Liver (tissue), 8 donors: ENCODE measurements at regions not wholly inside any gene's neighbourhood (a gene's known extent, or its start where the extent isn't known, plus 50 kb on each side); places are given as distances from the start of the nearest gene placed in this dataset.

ENCODE experiments used
- DNase-seq: peaks from one replicate; pipeline ENCODE4 v3.0.0-alpha.2; 2017; ENCODE audit warnings: low spot score
- H3K27ac ChIP-seq, 2 donors: one replicate each; pipeline ENCODE4 v1.7.0; 2013; ENCODE audit warnings: inconsistent platforms in 2 of 2, low read length in 2 of 2, control low read depth in 1 of 2, low read depth in 1 of 2, mild to moderate bottlenecking in 1 of 2
- H3K27me3 ChIP-seq, 4 donors: one replicate each; pipeline versions ENCODE4 v1.6.1 to v1.7.0; 2013; ENCODE audit warnings: low read length in 3 of 4, inconsistent platforms in 1 of 4, mild to moderate bottlenecking in 1 of 4, moderate library complexity in 1 of 4; ENCODE audit not compliant: control insufficient read depth in 4 of 4, insufficient read depth in 4 of 4
- H3K36me3 ChIP-seq, 4 donors: one replicate each; pipeline versions ENCODE4 v1.6.1 to v1.7.0; 2013; ENCODE audit warnings: low read length in 3 of 4, mild to moderate bottlenecking in 3 of 4, low read depth in 1 of 4, moderate library complexity in 1 of 4; ENCODE audit not compliant: control insufficient read depth in 4 of 4, insufficient read depth in 3 of 4
- H3K4me1 ChIP-seq, 4 donors: one replicate each; pipeline versions ENCODE4 v1.6.1 to v1.7.0; 2013; ENCODE audit warnings: low read length in 3 of 4, mild to moderate bottlenecking in 3 of 4, moderate library complexity in 1 of 4; ENCODE audit not compliant: control insufficient read depth in 4 of 4, insufficient read depth in 4 of 4
- H3K4me3 ChIP-seq, 3 donors: one replicate each; pipeline versions ENCODE4 v1.6.1 to v1.7.0; 2013; ENCODE audit warnings: low read length in 3 of 3, control low read depth in 1 of 3, low read depth in 1 of 3, mild to moderate bottlenecking in 1 of 3
- H3K9ac ChIP-seq, 2 donors: one replicate each; pipeline ENCODE4 v1.7.0; 2013; ENCODE audit warnings: low read length in 2 of 2, mild to moderate bottlenecking in 2 of 2, moderate library complexity in 2 of 2, control low read depth in 1 of 2, low read depth in 1 of 2
- H3K9me3 ChIP-seq, 4 donors: one replicate each; pipeline versions ENCODE4 v1.6.1 to v1.7.0; 2013; ENCODE audit warnings: low read length in 3 of 4; ENCODE audit not compliant: control insufficient read depth in 4 of 4
- CTCF ChIP-seq: fragments of 150-350 bp; IDR thresholded peaks from 2 replicates; pipeline ENCODE4 v1.5.1; 2017; ENCODE audit warnings: improper control_type of control experiment, low read depth, low read length; ENCODE audit not compliant: missing input control
- EGR1 ChIP-seq, 2 donors: IDR thresholded peaks; 2 replicates each; pipeline ENCODE4 v1.6.1; 2016 to 2018; ENCODE audit warnings: antibody characterized with exemption in 2 of 2, low read depth in 2 of 2
- FOXA1 ChIP-seq: IDR thresholded peaks from 2 replicates; pipeline ENCODE4 v1.6.1; 2016; ENCODE audit warnings: antibody characterized with exemption
- FOXA2 ChIP-seq: IDR thresholded peaks from 2 replicates; pipeline ENCODE4 v1.6.1; 2016; ENCODE audit warnings: antibody characterized with exemption
- GABPA ChIP-seq, 2 donors: IDR thresholded peaks in 1 of 2; conservative IDR thresholded peaks in 1 of 2; 2 replicates each; pipeline ENCODE4 v1.6.1; 2016; ENCODE audit warnings: antibody characterized with exemption in 2 of 2, mild to moderate bottlenecking in 1 of 2, moderate library complexity in 1 of 2
- HNF4A ChIP-seq, 2 donors: conservative IDR thresholded peaks; 2 replicates each; pipeline ENCODE4 v1.6.1; 2016; ENCODE audit warnings: antibody characterized with exemption in 2 of 2, mild to moderate bottlenecking in 2 of 2
- HNF4G ChIP-seq: IDR thresholded peaks from 2 replicates; pipeline ENCODE4 v1.6.1; 2016; ENCODE audit warnings: antibody characterized with exemption
- MAX ChIP-seq: IDR thresholded peaks from 2 replicates; pipeline ENCODE4 v1.6.1; 2016; ENCODE audit warnings: antibody characterized with exemption
- NR2F2 ChIP-seq: IDR thresholded peaks from 2 replicates; pipeline ENCODE4 v1.6.1; 2016; ENCODE audit warnings: antibody characterized with exemption
- RAD21 ChIP-seq, 2 donors: IDR thresholded peaks; 2 replicates each; pipeline ENCODE4 v1.6.1; 2016; ENCODE audit warnings: antibody characterized with exemption in 2 of 2, mild to moderate bottlenecking in 2 of 2
- REST ChIP-seq: IDR thresholded peaks from 2 replicates; pipeline ENCODE4 v1.6.1; 2016; ENCODE audit warnings: antibody characterized with exemption, mild to moderate bottlenecking
- RXRA ChIP-seq, 2 donors: IDR thresholded peaks; 2 replicates each; pipeline ENCODE4 v1.6.1; 2017 to 2018; ENCODE audit warnings: antibody characterized with exemption in 2 of 2, mild to moderate bottlenecking in 1 of 2
- SP1 ChIP-seq: IDR thresholded peaks from 2 replicates; pipeline ENCODE4 v1.6.1; 2018; ENCODE audit warnings: antibody characterized with exemption, mild to moderate bottlenecking
- TAF1 ChIP-seq: conservative IDR thresholded peaks from 2 replicates; pipeline ENCODE4 v1.6.1; 2016; ENCODE audit warnings: antibody characterized with exemption, mild to moderate bottlenecking
- YY1 ChIP-seq: IDR thresholded peaks from 2 replicates; pipeline ENCODE4 v1.6.1; 2016; ENCODE audit warnings: antibody characterized with exemption, mild to moderate bottlenecking
- ZBTB33 ChIP-seq: IDR thresholded peaks from 2 replicates; pipeline ENCODE4 v1.6.1; 2016; ENCODE audit warnings: antibody characterized with exemption
- WGBS: extraction: QIAGEN DNeasy Blood & Tissue Kit; methylation state at CpG from one replicate; pipeline ENCODE4 v1.1.7; 2013; 5-methylcytosine and 5-hydroxymethylcytosine counted together
- donor health status: healthy.
- donor health status: healthy.
- donor health status: healthy.
- donor health status: healthy.
- donor health status: healthy.

GRCh38 chr12:76144245-76144549 is 59.7 kb upstream of the NAP1L1 start:
- H3K36me3 ChIP-seq: no peaks in the 10 kb centered on the region
- H3K9me3 ChIP-seq: no peaks in the 10 kb centered on the region
- TF ChIP-seq ZBTB33 (no peak), FOXA1 (no peak), TAF1 (no peak), REST (no peak), YY1 (no peak), HNF4G (no peak), CTCF (no peak), RAD21 (IDR thresholded peaks at IDR 0.05) (no peak), NR2F2 (no peak), MAX (no peak), FOXA2 (no peak), GABPA (IDR thresholded peaks at IDR 0.05 in 1 of 2, conservative IDR thresholded peaks at IDR 0.05 in 1 of 2) (no peak), SP1 (no peak), RXRA (IDR thresholded peaks at IDR 0.05) (no peak), EGR1 (IDR thresholded peaks at IDR 0.05; ENCODE audit: low read depth in 2 of 2) (no peak), HNF4A (conservative IDR thresholded peaks at IDR 0.05) (no peak)
- H3K9ac ChIP-seq: no peak overlapping the region
- no peak overlapping the region for H3K4me3 ChIP-seq
- peaks cover 0 to 1% (median 0%) of the 10 kb centered on the region in 4 donors for H3K4me1 ChIP-seq
- DNase-seq: peak; percentile 36
- WGBS: 53% methylated on average over 1 of the region's 1 CpG
- H3K27me3 ChIP-seq: no peaks in the 10 kb centered on the region
- no peak overlapping the region for H3K27ac ChIP-seq
